ENCODE measurements at regions not wholly inside any gene's neighbourhood (a gene's known extent, or its start where the extent isn't known, plus 50 kb on each side); places are given as distances from the start of the nearest gene placed in this dataset.
A peak's percentile ranks its signal among the peaks of the same experiment; 100 is the strongest.

- no peak overlapping the region for H3K27ac Mint-ChIP-seq (ENCODE audit: unreplicated experiment)
- TF ChIP-seq, protein P1, sequence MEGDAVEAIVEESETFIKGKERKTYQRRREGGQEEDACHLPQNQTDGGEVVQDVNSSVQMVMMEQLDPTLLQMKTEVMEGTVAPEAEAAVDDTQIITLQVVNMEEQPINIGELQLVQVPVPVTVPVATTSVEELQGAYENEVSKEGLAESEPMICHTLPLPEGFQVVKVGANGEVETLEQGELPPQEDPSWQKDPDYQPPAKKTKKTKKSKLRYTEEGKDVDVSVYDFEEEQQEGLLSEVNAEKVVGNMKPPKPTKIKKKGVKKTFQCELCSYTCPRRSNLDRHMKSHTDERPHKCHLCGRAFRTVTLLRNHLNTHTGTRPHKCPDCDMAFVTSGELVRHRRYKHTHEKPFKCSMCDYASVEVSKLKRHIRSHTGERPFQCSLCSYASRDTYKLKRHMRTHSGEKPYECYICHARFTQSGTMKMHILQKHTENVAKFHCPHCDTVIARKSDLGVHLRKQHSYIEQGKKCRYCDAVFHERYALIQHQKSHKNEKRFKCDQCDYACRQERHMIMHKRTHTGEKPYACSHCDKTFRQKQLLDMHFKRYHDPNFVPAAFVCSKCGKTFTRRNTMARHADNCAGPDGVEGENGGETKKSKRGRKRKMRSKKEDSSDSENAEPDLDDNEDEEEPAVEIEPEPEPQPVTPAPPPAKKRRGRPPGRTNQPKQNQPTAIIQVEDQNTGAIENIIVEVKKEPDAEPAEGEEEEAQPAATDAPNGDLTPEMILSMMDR (IDR thresholded peaks at IDR 0.05), result no peak
- peaks cover 39% of the 10 kb centered on the region for H3K9me3 Mint-ChIP-seq (ENCODE audit: low read depth)
- H3K4me3 Mint-ChIP-seq (ENCODE audit: unreplicated experiment), result no peak overlapping the region
- no peak for DNase-seq (ENCODE audit: low spot score)
- peaks cover 40% of the 10 kb centered on the region for H3K4me1 Mint-ChIP-seq (ENCODE audit: low read depth)
- no peaks in the 10 kb centered on the region for H3K27me3 Mint-ChIP-seq (ENCODE audit: low read depth)
- no peaks in the 10 kb centered on the region for H3K36me3 Mint-ChIP-seq (ENCODE audit: low read depth)
Measured at GRCh38 chrX:150032742-150033141, 94.5 kb upstream of the EOLA2 start.

DNA sequence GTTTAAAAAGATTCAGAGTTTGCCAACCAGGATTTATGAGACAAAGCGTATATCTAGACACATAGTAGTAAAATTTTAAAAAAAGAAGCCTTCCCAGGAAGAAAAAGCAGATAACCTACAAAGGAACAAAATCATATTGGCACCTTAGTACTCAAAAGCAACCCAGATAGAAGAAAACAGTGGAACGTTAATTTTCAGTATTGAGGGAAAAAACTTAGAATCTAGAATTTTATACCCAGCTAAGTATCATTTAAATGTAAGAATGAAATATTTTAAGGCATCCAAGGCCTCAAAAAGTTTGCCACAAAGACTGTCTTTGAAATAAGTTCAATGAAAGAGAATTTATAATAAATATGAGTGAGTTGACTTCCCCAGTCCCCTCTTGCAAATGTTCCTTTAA, 96.5 kb upstream of the EOLA2 start:
- TF ChIP-seq, protein P1 (IDR thresholded peaks at IDR 0.05), result no peak
- H3K4me3 Mint-ChIP-seq (ENCODE audit: unreplicated experiment), result no peak overlapping the region
- no peak for DNase-seq (ENCODE audit: low spot score)
- H3K36me3 Mint-ChIP-seq (ENCODE audit: low read depth), result no peaks in the 10 kb centered on the region
- peaks cover 33% of the 10 kb centered on the region for H3K9me3 Mint-ChIP-seq (ENCODE audit: low read depth)
- H3K27me3 Mint-ChIP-seq (ENCODE audit: low read depth), result no peaks in the 10 kb centered on the region
- H3K27ac Mint-ChIP-seq (ENCODE audit: unreplicated experiment), result no peak overlapping the region
- H3K4me1 Mint-ChIP-seq (ENCODE audit: low read depth), result peaks cover 47% of the 10 kb centered on the region

DNA sequence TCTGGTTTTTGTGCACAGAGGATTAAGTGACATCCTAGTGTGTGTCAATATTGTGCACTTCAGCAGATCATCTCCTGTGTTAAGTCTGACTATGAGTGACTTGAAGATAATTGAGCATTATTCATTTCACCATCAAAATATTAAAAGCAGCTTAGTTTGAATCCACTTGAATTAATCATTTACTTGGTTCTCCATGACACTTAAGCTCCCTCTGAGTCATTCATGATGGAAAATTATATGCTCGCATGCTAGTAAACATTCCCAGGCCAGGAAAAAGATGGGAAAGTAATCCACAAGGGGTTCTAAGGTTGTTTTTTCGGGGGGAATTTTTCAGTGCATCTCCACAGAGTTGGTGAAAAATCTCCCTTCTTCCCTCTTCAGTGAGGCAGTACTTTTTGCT, 97.2 kb upstream of the EOLA2 start:
- H3K4me3 Mint-ChIP-seq (ENCODE audit: unreplicated experiment), result no peak overlapping the region
- TF ChIP-seq, protein P1 (IDR thresholded peaks at IDR 0.05), result no peak
- no peaks in the 10 kb centered on the region for H3K36me3 Mint-ChIP-seq (ENCODE audit: low read depth)
- H3K27me3 Mint-ChIP-seq (ENCODE audit: low read depth), result no peaks in the 10 kb centered on the region
- peak overlapping the region; percentile 75 for H3K27ac Mint-ChIP-seq (ENCODE audit: unreplicated experiment)
- H3K4me1 Mint-ChIP-seq (ENCODE audit: low read depth), result peaks cover 47% of the 10 kb centered on the region
- H3K9me3 Mint-ChIP-seq (ENCODE audit: low read depth), result peaks cover 37% of the 10 kb centered on the region
- DNase-seq (ENCODE audit: low spot score), result no peak

- H3K27ac Mint-ChIP-seq (ENCODE audit: unreplicated experiment), result peak overlapping the region; percentile 75
- no peak for DNase-seq (ENCODE audit: low spot score)
- H3K4me3 Mint-ChIP-seq (ENCODE audit: unreplicated experiment), result no peak overlapping the region
- peaks cover 37% of the 10 kb centered on the region for H3K9me3 Mint-ChIP-seq (ENCODE audit: low read depth)
- TF ChIP-seq, protein P1 (IDR thresholded peaks at IDR 0.05), result no peak
- no peaks in the 10 kb centered on the region for H3K36me3 Mint-ChIP-seq (ENCODE audit: low read depth)
- H3K4me1 Mint-ChIP-seq (ENCODE audit: low read depth), result peaks cover 47% of the 10 kb centered on the region
- H3K27me3 Mint-ChIP-seq (ENCODE audit: low read depth), result no peaks in the 10 kb centered on the region
Measured at GRCh38 chrX:150036181-150036580, 97.9 kb upstream of the EOLA2 start.

DNA sequence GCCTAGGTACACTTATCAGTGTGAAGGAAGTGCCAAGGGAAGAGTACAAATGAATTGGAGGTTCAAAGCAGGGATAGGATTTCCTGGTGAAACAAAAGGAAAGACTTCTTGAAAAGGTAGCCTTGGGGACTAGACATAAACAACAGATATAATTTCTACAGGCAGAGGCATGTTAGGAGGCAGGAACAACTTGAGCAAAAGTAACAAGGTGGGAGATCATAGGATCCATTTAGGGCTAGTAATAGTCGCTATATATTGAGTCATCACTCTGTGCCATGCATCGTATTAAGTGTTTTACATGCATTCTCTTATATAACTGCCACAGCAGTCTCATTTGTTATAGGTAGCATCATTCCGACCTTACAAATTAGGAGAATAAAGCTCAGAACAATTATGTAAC, 98.3 kb upstream of the EOLA2 start:
- Mint-ChIP-seq H3K4me3 (ENCODE audit: unreplicated experiment) (no peak overlapping the region), H3K36me3 (ENCODE audit: low read depth) (no peaks in the 10 kb centered on the region), H3K4me1 (ENCODE audit: low read depth) (peaks cover 47% of the 10 kb centered on the region), H3K27me3 (ENCODE audit: low read depth) (no peaks in the 10 kb centered on the region), H3K9me3 (ENCODE audit: low read depth) (peaks cover 34% of the 10 kb centered on the region), H3K27ac (ENCODE audit: unreplicated experiment) (peak overlapping the region; percentile 75)
- TF ChIP-seq, protein P1 (IDR thresholded peaks at IDR 0.05), result no peak
- no peak for DNase-seq (ENCODE audit: low spot score)
